ENCODE measurements at regions not wholly inside any gene's neighbourhood (a gene's known extent, or its start where the extent isn't known, plus 50 kb on each side); places are given as distances from the start of the nearest gene placed in this dataset.

GRCh38 chr1:62370594-62370993 lies 51.4 kb upstream of the KANK4 start:
- H3K4ac ChIP-seq (ENCODE audit: low read depth, low read length) = no peak overlapping the region
- H4K8ac ChIP-seq (ENCODE audit: low read depth, low read length) = no peak overlapping the region
- no peak overlapping the region for H3K4me2 ChIP-seq (ENCODE audit: low read length)

DNA sequence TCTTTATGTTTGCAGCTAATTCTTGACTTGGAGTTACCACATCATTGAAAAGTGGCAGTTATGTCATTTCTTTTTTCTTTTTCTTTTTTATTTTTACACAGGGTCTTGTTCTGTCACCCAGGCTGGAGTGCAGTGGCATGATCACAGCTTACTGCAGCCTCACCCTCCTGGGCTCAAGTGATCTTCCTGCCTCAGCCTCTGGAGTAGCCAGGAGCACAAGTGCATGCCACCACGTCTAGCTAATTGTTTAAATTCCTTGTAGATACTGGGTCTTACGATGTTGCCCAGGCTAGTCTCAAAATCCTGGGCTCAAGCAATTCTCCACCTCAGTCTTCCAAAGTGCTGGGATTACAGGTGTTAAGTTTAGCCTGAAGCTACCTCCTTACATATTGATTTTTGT lies 52.1 kb upstream of the KANK4 start:
- Histone ChIP-seq H3K27me3 (ENCODE audit: insufficient read depth, low read length) (no peaks in the 10 kb centered on the region), H3K9ac (ENCODE audit: low read length) (no peak overlapping the region), H3K79me1 (ENCODE audit: low read length) (no peaks in the 10 kb centered on the region), H3K23ac (ENCODE audit: low read length) (no peak overlapping the region), H3K27ac (ENCODE audit: low read depth, low read length) (no peak overlapping the region), H3K4me1 (ENCODE audit: control insufficient read depth in 1 of 2, insufficient read depth in 2 of 2, low read length in 2 of 2) (no peaks in the 10 kb centered on the region), H3K79me2 (ENCODE audit: control insufficient read depth, insufficient read depth, low read length, poor library complexity) (no peaks in the 10 kb centered on the region), H3K36me3 (ENCODE audit: control insufficient read depth in 1 of 2, insufficient read depth in 2 of 2, low read length in 2 of 2) (peaks cover 0 to 3% of the 10 kb centered on the region in 2 experiments), H2BK5ac (ENCODE audit: low read depth, low read length, poor library complexity) (no peak overlapping the region), H3K9me3 (ENCODE audit: insufficient read depth, low read depth, low read length) (peaks cover 3% of the 10 kb centered on the region), H3K4ac (ENCODE audit: low read depth, low read length) (no peak overlapping the region), H4K8ac (ENCODE audit: low read depth, low read length) (no peak overlapping the region), H2BK120ac (ENCODE audit: insufficient read depth, low read length, poor library complexity) (no peak overlapping the region), H4K91ac (ENCODE audit: low read depth, low read length) (no peak overlapping the region), H4K12ac (ENCODE audit: low read depth, low read length) (no peak overlapping the region), H2BK12ac (ENCODE audit: low read length) (no peak overlapping the region), H3K14ac (ENCODE audit: low read length) (no peak overlapping the region), H3K4me2 (ENCODE audit: low read length) (no peak overlapping the region), H2AFZ (ENCODE audit: insufficient read depth, low read length, poor library complexity) (no peak overlapping the region), H3K18ac (ENCODE audit: low read length) (no peak overlapping the region), H3K4me3 (ENCODE audit: low read depth, low read length) (no peak overlapping the region), H2AK5ac (ENCODE audit: low read length) (no peak overlapping the region)
- peak; percentile 10 to 65 for DNase-seq
- no CpG with 5 or more reads among the region's 2 CpGs for WGBS (ENCODE audit: extremely low coverage, insufficient coverage, insufficient read length)

More at GRCh38 chr1:62370594-62370993, 51.4 kb upstream of the KANK4 start:
- H3K23ac ChIP-seq (ENCODE audit: low read length) = no peak overlapping the region
- no peak overlapping the region for H3K18ac ChIP-seq (ENCODE audit: low read length)
- no peak overlapping the region for H3K27ac ChIP-seq (ENCODE audit: low read depth, low read length)
- DNase-seq = no peak
- H4K12ac ChIP-seq (ENCODE audit: low read depth, low read length) = no peak overlapping the region
- no peak overlapping the region for H2AFZ ChIP-seq (ENCODE audit: insufficient read depth, low read length, poor library complexity)
- H3K79me1 ChIP-seq (ENCODE audit: low read length) = no peaks in the 10 kb centered on the region
- H3K9me3 ChIP-seq (ENCODE audit: insufficient read depth, low read depth, low read length) = peaks cover 3% of the 10 kb centered on the region
- no peak overlapping the region for H2AK5ac ChIP-seq (ENCODE audit: low read length)
- no CpG with 5 or more reads among the region's 9 CpGs for WGBS (ENCODE audit: extremely low coverage, insufficient coverage, insufficient read length)
- H4K91ac ChIP-seq (ENCODE audit: low read depth, low read length) = no peak overlapping the region
- H3K9ac ChIP-seq (ENCODE audit: low read length) = no peak overlapping the region
- no peak overlapping the region for H2BK12ac ChIP-seq (ENCODE audit: low read length)
- H3K79me2 ChIP-seq (ENCODE audit: control insufficient read depth, insufficient read depth, low read length, poor library complexity) = no peaks in the 10 kb centered on the region
- no peak overlapping the region for H3K14ac ChIP-seq (ENCODE audit: low read length)
- no peak overlapping the region for H2BK120ac ChIP-seq (ENCODE audit: insufficient read depth, low read length, poor library complexity)
- H3K36me3 ChIP-seq (ENCODE audit: control insufficient read depth in 1 of 2, insufficient read depth in 2 of 2, low read length in 2 of 2) = peaks cover 0 to 3% of the 10 kb centered on the region in 2 experiments
- no peak overlapping the region for H2BK5ac ChIP-seq (ENCODE audit: low read depth, low read length, poor library complexity)
- H3K27me3 ChIP-seq (ENCODE audit: insufficient read depth, low read length) = no peaks in the 10 kb centered on the region
- H3K4me3 ChIP-seq (ENCODE audit: low read depth, low read length) = no peak overlapping the region
- no peaks in the 10 kb centered on the region for H3K4me1 ChIP-seq (ENCODE audit: control insufficient read depth in 1 of 2, insufficient read depth in 2 of 2, low read length in 2 of 2)

DNA sequence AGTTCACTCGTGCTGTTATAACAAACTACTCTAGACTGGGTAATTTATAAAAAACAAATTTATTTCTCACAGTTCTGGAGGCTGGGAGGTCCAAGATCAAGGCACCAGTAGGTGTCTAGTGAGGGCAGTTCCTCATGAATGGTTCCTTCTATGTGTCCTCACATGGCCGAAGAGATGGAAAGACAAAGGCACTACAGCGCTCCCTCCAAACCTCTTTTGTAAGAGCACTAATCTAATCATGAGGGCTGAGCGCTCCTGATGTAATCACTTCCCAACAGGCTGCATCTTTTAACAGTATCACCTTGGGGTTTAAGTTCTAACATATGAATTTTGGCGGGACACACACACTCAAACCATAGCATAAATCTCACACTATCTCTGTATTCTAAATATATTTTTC lies 54.0 kb upstream of the KANK4 start:
- Histone ChIP-seq H2BK120ac (ENCODE audit: insufficient read depth, low read length, poor library complexity) (no peak overlapping the region), H3K27me3 (ENCODE audit: insufficient read depth, low read length) (no peaks in the 10 kb centered on the region), H3K4me2 (ENCODE audit: low read length) (no peak overlapping the region), H4K91ac (ENCODE audit: low read depth, low read length) (no peak overlapping the region), H4K12ac (ENCODE audit: low read depth, low read length) (no peak overlapping the region), H2AFZ (ENCODE audit: insufficient read depth, low read length, poor library complexity) (no peak overlapping the region), H3K4me3 (ENCODE audit: low read depth, low read length) (no peak overlapping the region), H3K4ac (ENCODE audit: low read depth, low read length) (no peak overlapping the region), H3K27ac (ENCODE audit: low read depth, low read length) (no peak overlapping the region), H3K9me3 (ENCODE audit: insufficient read depth, low read depth, low read length) (peaks cover 3% of the 10 kb centered on the region), H2AK5ac (ENCODE audit: low read length) (no peak overlapping the region), H3K14ac (ENCODE audit: low read length) (no peak overlapping the region), H3K79me1 (ENCODE audit: low read length) (no peaks in the 10 kb centered on the region), H3K18ac (ENCODE audit: low read length) (no peak overlapping the region), H3K79me2 (ENCODE audit: control insufficient read depth, insufficient read depth, low read length, poor library complexity) (no peaks in the 10 kb centered on the region), H3K9ac (ENCODE audit: low read length) (no peak overlapping the region), H3K36me3 (ENCODE audit: control insufficient read depth in 1 of 2, insufficient read depth in 2 of 2, low read length in 2 of 2) (no peaks in the 10 kb centered on the region), H3K23ac (ENCODE audit: low read length) (no peak overlapping the region), H2BK12ac (ENCODE audit: low read length) (no peak overlapping the region), H4K8ac (ENCODE audit: low read depth, low read length) (no peak overlapping the region), H3K4me1 (ENCODE audit: control insufficient read depth in 1 of 2, insufficient read depth in 2 of 2, low read length in 2 of 2) (no peaks in the 10 kb centered on the region), H2BK5ac (ENCODE audit: low read depth, low read length, poor library complexity) (no peak overlapping the region)
- DNase-seq = no peak
- no CpG with 5 or more reads among the region's 5 CpGs for WGBS (ENCODE audit: extremely low coverage, insufficient coverage, insufficient read length)

- H3K36me3 ChIP-seq (ENCODE audit: control insufficient read depth in 1 of 2, insufficient read depth in 2 of 2, low read length in 2 of 2) = no peaks in the 10 kb centered on the region
- H3K27me3 ChIP-seq (ENCODE audit: insufficient read depth, low read length) = no peaks in the 10 kb centered on the region
- no peak overlapping the region for H3K23ac ChIP-seq (ENCODE audit: low read length)
- no peak overlapping the region for H2BK5ac ChIP-seq (ENCODE audit: low read depth, low read length, poor library complexity)
- H3K4me1 ChIP-seq (ENCODE audit: control insufficient read depth in 1 of 2, insufficient read depth in 2 of 2, low read length in 2 of 2) = no peaks in the 10 kb centered on the region
- H3K9me3 ChIP-seq (ENCODE audit: insufficient read depth, low read depth, low read length) = peaks cover 5% of the 10 kb centered on the region
- no peak overlapping the region for H3K18ac ChIP-seq (ENCODE audit: low read length)
- no peak overlapping the region for H4K8ac ChIP-seq (ENCODE audit: low read depth, low read length)
- 100% methylated on average over 1 of the region's 3 CpGs for WGBS (ENCODE audit: extremely low coverage, insufficient coverage, insufficient read length)
- H3K27ac ChIP-seq (ENCODE audit: low read depth, low read length) = no peak overlapping the region
- H4K12ac ChIP-seq (ENCODE audit: low read depth, low read length) = no peak overlapping the region
- H4K91ac ChIP-seq (ENCODE audit: low read depth, low read length) = no peak overlapping the region
- H3K79me2 ChIP-seq (ENCODE audit: control insufficient read depth, insufficient read depth, low read length, poor library complexity) = no peaks in the 10 kb centered on the region
- no peak overlapping the region for H2BK120ac ChIP-seq (ENCODE audit: insufficient read depth, low read length, poor library complexity)
- H3K9ac ChIP-seq (ENCODE audit: low read length) = no peak overlapping the region
- DNase-seq = no peak
- no peaks in the 10 kb centered on the region for H3K79me1 ChIP-seq (ENCODE audit: low read length)
- no peak overlapping the region for H2AFZ ChIP-seq (ENCODE audit: insufficient read depth, low read length, poor library complexity)
- no peak overlapping the region for H2AK5ac ChIP-seq (ENCODE audit: low read length)
- no peak overlapping the region for H2BK12ac ChIP-seq (ENCODE audit: low read length)
- no peak overlapping the region for H3K4me3 ChIP-seq (ENCODE audit: low read depth, low read length)
- H3K4ac ChIP-seq (ENCODE audit: low read depth, low read length) = no peak overlapping the region
- H3K4me2 ChIP-seq (ENCODE audit: low read length) = no peak overlapping the region
- no peak overlapping the region for H3K14ac ChIP-seq (ENCODE audit: low read length)
These were observed 57.9 kb upstream of the KANK4 start for GRCh38 chr1:62377043-62377562.

Measured in trophoblast cell (in vitro differentiated cells and primary cell).